HG03354 (cell line): ENCODE measurements at regions not wholly inside any gene's neighbourhood (a gene's known extent, or its start where the extent isn't known, plus 50 kb on each side); places are given as distances from the start of the nearest gene placed in this dataset.
A peak's percentile ranks its signal among the peaks of the same experiment; 100 is the strongest.

ENCODE experiments used
- ATAC-seq: cut with Tn5 transposase; IDR thresholded peaks from one replicate; pipeline ENCODE4 v1.9.1; 2021; ENCODE audit warnings: mild to moderate bottlenecking; ENCODE audit not compliant: unreplicated experiment, poor library complexity, severe bottlenecking

DNA sequence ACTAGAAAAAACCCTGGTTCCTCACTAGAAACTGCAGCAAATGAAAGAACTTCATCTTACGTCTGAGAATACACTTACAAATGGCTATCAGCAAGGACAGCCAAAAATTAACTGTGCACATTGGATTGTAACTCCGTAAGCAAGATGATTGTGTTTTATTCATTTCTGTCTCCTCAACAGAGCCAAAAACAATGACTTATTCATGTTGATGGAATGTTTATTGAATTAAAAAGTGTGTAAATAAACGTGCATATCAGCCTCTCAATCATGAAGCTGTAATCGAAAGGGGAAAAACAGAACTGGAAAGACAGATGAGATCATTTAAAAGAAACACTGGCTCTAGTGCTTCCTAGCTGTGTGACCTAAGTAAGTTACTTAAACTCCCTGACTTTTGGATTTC lies 307.5 kb upstream of the ZC3H12C start:
- ATAC-seq, result no peak

DNA sequence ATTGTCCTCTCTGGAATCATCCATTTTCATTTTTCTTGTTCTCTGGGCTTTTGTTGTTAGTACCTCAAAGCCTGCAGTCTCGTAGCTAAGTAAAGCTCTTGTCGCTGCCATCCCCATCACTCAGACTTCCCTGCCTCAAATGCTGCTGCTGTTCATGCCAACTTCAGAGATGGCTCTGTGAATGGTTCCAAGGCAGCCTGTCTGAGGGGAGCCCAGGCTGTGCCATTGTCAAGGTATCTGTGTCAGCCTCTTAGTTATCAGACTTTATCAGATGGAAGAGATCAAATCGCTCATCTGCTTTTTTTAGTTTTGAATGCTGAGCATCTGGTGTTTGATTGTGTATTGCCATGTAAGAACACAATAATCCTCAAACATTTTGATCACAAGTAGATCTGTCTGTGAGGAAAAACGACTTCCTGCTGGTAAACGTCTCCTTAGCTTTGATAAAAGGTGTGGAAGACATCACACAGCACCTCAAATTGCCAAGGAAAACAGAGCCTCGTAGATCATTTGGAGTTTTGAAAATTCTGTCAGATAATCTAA lies 304.2 kb upstream of the ZC3H12C start:
- ATAC-seq, result no peak

DNA sequence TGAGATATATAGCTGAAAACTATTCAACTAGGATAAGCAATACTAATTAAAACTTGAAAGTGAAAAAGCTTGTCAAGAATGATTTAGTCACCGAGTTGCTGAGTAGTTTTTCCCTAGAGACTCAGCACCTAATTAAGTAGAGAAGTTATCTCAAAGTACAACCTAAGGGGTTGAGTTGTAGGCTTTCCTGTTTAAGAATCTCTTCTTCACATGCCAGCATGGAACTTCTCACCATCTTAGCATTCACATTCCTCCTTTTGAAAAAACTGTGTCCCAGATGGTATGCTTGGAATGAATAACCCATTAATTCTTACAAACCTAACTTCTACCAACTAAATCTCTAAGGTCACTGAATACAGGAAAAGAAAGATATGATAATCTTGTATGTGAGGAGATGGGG lies 303.3 kb upstream of the ZC3H12C start:
- ATAC-seq, result no peak

DNA sequence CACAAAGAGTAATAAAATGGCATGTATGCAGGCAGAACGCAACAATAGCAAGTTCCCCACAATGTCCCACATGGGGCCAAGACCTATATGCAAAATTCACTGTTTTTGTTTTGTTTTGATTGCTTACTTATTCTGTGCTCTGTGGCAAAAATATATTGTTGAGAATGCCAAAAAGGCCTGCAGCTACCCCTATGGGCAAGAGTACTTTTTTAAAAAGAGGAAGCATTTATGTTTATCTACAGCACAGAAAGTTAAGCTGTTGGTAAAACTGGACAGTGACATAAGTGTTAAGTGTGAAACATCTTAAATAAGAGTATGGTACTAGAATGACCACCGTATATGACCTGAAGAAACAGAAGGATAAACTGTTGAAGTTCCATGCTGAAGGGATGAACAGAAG lies 301.9 kb upstream of the ZC3H12C start:
- ATAC-seq, result no peak

DNA sequence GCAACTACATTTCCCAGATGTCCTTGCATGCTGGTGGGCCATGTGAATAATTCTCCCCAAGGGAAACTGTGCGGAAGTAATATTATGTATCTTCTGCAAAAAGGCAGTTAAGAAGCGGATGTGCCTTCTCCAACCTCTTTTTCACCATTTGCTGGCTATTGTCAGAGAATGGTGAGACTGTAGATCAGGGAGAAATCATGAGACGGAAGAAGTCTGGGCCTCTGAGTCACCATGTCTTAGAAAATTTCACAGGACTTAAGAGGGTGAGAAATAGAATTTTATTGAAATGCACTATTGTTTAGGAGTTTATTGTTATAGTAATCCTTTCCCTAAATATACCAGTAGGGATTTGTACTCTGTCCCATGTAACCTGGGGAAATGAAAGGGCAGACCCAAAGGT lies 298.7 kb upstream of the ZC3H12C start:
- ATAC-seq, result no peak

DNA sequence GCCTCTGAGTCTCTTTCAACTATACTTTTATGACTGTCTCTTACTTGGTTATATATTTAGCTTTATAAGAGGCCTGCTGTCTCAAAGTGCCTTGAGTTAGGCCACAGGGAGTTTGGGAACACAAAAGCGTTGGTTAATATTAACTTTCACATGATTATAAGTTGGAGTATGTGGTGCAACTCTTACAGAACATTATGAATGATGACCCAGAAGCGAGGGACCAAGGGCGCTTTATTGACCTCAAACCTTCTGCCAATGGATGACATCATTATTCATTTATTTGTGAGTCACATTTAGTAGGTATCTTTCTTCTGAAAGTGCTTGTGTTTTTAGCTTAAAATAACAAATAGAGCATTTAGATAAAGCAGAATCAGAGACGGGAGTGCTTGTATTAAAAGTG lies 298.0 kb upstream of the ZC3H12C start:
- no peak for ATAC-seq

DNA sequence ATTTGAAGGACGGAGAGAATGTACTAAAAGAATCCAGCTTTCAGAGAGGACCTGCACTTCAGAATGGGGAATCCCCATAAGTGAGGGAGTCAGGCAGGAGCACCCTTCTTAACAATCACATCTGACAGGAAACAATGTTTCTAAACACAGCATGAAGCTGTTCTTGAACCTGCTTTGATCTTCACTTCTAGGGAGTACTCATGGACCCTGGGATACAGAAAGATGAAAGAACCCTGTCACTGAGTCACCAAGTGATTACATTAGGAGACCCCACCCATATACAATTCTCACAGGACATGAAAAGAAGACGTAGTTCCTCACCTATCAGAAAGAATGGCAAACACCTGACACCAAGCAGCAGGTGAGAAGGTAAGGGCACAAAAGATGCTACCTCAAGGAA lies 296.9 kb upstream of the ZC3H12C start:
- no peak for ATAC-seq

DNA sequence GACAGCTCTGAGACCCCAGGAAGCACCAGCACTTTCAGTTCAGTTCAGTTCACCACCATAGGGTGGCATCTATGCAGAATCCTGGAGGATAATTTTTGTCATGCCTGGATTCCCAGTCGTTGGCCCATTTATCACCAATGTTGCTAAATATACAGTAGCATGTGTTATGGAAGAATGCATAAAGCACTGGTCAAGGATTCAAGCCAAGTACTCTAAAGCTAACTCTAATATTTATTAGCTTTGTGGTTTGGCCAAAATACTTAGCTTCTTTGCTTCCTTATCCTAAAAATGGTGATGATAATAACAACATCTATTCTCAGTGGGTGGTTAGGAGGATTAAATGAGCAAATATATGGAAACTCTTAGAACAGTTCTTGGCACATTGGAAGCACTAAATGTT lies 294.7 kb upstream of the ZC3H12C start:
- no peak for ATAC-seq

DNA sequence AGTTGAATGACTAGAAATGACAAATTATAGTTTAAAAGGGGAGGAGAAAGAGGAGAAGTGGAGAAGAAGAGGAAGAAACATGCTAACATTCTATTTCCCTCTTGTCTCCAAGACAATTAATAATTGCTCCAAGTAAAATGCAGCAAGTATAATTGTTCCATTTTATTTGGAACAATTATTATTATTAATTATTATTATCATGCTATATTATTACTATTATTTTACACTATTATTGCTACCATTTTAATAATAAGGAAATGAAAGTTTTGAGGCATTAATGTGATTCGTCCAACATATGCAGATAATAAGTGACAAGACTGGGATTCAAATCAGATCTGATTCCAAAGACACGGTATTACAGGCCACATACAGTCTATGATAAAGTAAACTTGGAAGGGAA lies 293.6 kb upstream of the ZC3H12C start:
- no peak for ATAC-seq

DNA sequence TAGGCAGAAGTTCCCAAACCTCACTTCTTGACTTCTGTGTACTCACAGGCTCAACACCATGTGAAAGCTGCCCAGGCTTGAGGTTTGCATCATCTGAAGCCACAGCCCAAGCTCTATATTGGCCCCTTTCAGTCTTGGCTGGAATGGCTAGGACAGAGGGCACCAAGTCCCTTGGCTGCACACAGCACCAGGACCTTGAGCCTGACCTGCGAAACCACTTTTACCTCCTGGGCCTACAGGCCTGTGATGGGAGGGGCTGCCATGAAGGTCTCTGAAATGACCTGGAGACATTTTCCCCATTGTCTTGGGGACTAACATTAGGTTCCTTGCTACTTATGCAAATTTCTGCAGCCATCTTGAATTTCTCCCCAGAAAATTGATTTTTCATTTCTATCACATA lies 288.3 kb upstream of the ZC3H12C start:
- no peak for ATAC-seq

DNA sequence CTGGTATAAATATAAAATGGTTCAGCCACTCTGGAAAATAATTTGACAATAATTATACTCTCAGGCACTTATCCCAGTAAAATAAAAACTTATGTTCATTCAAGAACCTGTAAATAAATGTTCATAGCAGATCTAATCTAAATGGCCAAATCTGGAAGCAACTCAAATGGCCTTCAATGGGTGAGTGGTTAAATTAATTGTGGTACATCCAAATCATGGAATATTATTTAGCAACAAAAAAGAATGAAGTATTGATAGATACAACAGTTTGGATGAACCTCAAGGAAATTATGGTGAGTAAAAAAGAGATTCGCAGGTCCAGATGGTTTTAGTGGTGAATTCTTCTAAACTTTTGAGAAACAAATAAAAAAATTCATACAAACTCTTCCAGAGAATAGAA lies 287.0 kb upstream of the ZC3H12C start:
- ATAC-seq, result no peak

DNA sequence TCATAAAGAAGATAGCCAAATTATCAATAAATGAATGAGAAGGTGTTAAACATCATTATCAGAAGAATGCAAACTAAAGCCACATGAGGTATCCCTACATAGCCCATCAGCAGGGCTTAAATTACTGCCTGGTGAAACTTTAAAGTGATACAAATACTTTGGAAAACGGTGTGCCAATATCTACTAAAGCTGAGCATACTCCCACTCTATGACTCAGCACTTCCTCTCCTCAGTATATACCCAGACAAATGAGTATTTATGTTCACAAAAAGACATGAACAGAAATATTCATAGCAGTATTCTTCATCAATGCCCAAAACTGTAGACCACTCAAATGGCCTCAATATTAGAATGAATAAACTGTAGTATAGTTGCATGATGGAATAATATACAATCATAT lies 284.6 kb upstream of the ZC3H12C start:
- ATAC-seq, result no peak

DNA sequence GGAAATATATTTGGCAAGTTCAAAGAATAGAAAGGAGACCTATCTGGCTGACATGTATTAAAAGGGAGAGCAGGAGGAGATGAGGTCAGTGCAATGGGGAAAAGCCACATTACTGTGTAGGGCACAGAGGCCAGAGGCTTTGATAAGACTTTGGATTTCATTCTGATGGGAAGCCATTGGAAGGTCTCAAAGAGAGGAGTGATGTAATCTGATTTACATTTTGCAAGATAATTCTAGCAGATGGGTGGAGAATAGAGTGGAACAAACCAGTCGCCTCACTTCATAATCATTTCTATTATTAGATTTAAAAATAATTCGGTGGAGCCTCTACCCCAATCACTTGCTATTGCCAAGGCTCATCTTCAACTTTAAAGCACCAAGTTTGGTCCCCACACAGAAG lies 278.4 kb upstream of the ZC3H12C start:
- no peak for ATAC-seq

DNA sequence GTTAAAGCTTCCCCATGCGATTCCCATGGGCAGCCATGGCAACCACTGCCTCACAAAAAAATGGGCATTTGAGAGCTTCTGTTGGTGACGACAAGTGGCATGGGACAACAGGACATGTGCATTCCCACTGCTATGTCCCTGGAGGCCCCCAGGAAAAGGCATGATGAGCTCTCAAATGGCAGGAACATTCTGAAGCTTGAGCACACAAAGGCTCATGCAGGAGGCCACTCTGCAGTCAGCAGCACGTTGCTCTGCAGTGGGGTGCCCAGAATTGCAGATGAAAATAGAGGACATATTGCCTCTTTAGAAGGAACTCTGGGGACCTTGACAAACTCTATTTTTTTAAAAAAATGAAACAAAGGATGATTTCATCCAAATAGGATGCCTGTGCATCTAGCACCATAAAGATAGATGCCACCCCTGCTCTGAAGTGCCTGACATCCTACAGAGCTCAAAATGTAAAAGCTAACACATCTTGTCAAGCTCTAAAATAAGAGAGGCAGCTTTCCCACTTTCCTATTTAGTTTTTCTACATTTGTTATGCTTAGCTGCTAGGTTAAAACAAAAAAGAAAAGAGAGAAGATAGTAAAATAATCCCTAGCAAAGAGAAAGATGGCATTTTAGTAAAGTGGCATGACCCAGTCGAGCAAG lies 277.6 kb upstream of the ZC3H12C start:
- ATAC-seq, result no peak

DNA sequence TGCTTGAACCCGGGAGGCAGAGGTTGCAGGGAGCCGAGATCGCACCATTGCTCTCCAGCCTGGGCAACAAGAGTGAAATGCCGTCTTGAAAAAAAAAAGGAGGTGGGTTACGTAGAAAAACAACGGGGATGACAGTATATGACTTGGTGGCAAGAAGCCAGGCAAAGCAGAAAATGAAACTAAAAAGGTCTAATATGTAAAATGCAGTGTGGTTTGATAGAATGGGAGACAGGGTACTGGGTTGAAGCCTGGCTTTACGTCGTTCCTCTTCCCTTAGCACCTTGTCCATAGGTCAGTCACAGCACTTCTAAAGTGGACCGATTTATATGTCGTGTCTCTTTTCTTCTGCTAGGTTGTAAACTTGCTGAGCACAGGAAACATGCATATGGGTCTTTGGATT lies 274.9 kb upstream of the ZC3H12C start:
- peak; percentile 60 for ATAC-seq

DNA sequence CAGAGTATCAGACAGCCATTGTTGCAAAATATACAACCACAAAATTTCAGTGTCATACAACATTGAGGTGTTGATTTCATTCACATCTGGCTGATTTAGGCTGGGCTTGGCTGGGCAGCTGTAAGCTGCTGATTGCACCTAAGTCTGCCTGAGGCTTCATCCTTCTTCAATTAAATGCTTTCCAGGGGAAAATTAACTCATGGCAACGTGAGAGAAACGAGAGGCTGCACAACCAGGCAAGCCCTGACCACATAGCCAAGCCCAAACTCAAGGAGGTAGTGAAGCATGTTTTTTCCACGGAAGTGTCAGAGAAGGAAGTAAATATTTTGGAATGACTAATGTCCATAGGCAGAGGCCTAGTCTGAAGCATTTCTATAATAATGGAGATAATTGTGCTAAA lies 273.8 kb upstream of the ZC3H12C start:
- no peak for ATAC-seq

DNA sequence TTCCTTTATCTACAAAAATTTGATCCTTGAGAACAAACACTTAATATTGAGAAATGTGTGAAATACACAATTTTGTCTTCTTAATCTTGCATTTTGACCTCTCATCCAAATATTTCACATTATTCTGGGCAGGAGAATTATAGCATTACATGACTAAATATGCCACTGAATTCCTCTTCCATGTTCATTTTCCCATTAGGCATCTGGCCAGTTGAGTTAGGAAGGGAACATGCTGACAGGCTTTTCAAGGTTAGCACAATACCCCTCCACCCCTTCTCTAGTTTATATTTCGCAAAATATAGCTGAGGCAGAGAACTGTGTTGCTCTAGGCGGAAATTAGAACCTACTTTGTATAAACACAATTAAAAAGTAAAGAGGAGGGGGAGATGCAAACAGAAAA lies 271.7 kb upstream of the ZC3H12C start:
- ATAC-seq, result no peak

DNA sequence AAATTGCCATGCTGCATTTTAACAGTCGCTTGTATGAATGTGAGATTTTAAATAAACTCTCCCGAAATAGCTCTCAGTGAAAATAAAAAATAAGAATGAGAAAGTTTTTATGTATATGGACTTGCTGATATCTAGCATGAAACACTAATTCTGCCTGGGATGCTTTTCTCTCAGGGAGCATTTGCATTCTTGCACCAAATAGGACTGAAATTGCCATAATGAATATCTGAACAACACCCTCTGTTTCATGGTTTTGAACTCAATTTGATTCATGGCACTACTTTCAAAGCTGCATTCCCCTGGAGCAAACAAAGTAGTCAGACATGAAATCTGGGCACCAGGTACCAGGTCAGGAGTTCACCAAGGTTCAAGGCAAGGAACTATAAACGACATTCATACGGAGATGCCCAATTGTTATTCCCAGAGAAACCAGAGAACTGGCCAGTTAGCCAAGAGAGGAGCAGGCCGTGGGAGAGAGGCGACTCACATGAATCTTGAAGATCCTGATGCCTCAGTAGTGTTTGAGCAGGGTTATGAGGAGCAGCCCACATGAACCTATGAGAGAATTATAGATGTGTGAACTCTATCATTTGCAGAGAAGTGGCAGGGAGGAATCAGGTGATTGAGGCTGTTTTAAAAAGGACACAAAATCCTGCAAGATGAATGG lies 270.6 kb upstream of the ZC3H12C start:
- ATAC-seq, result no peak

DNA sequence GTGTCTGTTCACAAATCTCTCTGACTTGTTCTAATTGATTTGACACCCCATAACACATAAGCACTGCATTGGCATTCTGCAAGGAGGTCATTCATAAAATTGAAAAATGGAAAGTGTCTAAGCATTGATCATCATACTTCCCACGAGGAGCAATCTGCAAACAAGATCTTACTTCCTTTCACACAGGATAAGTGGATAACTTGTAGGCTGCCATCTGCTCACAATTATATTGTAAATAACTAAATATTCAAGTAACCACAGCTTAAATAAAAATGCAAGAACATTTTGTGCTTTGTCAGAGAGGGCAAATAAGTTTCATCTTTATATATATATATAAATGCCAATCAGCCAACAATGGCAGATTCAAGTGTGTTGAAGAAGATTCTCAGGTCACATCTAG lies 264.8 kb upstream of the ZC3H12C start:
- no peak for ATAC-seq

DNA sequence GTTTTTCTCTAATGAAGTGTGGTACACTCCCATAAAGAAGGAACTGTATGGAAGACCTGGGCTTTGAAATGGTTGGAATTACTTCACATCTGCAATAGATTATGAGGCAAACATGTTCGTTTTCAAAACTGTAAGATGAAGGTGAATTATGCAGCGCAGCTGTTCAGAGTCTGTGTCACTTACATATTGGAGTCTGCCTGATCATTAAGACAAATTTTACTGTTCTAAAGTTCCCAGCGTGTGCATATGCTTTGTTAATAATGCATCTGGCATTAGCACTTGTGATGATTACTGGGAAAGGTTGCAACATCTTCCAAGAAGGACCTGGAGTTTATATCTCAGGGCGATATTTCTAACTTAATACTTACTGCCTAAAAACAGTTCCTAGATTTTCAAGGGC lies 255.2 kb upstream of the ZC3H12C start:
- no peak for ATAC-seq

DNA sequence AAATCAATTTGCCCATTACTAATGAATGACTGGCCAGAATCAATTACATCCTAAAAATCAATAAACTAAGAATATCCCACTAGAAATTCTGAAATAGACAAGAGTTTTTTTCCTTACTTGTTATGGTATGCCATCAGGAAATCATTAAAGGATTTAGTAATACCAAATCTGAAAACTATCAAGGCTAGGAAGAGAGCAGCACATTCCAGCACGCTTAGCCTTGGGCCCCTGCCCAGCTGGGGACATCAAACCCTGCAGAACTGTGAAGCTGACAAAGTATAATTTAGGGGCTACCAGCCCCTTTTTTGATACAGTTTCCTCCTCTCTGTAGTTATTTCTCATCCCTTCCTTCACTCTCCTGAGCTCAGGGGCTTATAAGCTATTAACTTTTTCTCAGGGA lies 247.8 kb upstream of the ZC3H12C start:
- no peak for ATAC-seq

DNA sequence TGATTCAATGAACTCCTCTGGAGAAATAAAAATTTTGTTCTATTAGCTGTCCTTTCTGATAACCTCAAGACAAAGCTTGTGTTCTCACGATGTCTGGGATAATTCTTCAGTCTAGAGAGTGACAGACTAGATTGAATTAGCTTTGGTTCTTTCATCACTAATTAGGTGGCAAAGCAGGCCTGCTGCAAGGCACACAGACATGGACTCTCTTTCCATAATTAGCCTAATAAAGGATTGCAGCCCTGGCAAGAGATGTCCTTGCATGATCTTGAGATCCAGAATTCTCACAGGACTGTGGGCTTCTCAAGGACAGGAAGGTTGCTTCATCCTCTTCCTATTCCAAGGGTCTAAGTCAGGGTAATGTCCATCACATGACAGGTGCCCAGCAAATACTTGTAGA lies 245.6 kb upstream of the ZC3H12C start:
- no peak for ATAC-seq
